ENCODE measurements at regions not wholly inside any gene's neighbourhood (a gene's known extent, or its start where the extent isn't known, plus 50 kb on each side); places are given as distances from the start of the nearest gene placed in this dataset.

DNA sequence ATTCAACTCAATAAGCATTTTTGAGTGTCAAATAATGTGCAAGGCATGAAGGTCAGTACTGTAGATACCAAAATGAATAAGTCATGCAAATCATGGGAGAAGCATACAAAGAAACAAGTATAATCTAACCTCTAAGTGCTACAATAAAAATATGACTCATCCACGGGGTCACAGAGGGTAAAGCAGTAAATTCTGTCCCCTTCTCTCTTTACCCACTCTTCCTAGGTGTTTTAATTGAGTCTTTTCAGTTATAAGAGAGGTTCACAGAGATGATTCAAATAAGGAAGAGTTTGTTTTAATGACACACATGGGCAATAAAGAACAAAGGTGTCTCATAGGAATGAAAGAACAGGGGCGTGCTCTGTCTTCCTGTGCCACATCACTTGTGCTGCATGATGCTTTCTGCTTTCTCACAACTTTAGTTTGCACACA lies 71.5 kb upstream of the DAAM1 start:
- Histone ChIP-seq H3F3A (ENCODE audit: control insufficient read depth, insufficient read depth) (no peaks in the 10 kb centered on the region), H3K4me2 (ENCODE audit: low read length) (no peak overlapping the region), H3K9me3 (ENCODE audit: control insufficient read depth, insufficient read depth, low read length) (no peaks in the 10 kb centered on the region), H3K4me1 (ENCODE audit: control insufficient read depth, low read length) (no peaks in the 10 kb centered on the region), H3K27ac (ENCODE audit: low read depth, low read length) (no peak overlapping the region), H4K20me1 (ENCODE audit: control insufficient read depth, insufficient read depth, low read depth, low read length) (no peaks in the 10 kb centered on the region), H3K36me3 (ENCODE audit: control insufficient read depth, low read length) (no peaks in the 10 kb centered on the region), H3K27me3 (ENCODE audit: control insufficient read depth, low read length) (peaks cover 13% of the 10 kb centered on the region), H3K9me2 (replicated peaks; ENCODE audit: control insufficient read depth, low read length) (no peaks in the 10 kb centered on the region), H3K4me3 (ENCODE audit: low read length) (no peak overlapping the region), H3K79me2 (ENCODE audit: control insufficient read depth, low read length) (no peaks in the 10 kb centered on the region)
- TF ChIP-seq, protein P1, sequence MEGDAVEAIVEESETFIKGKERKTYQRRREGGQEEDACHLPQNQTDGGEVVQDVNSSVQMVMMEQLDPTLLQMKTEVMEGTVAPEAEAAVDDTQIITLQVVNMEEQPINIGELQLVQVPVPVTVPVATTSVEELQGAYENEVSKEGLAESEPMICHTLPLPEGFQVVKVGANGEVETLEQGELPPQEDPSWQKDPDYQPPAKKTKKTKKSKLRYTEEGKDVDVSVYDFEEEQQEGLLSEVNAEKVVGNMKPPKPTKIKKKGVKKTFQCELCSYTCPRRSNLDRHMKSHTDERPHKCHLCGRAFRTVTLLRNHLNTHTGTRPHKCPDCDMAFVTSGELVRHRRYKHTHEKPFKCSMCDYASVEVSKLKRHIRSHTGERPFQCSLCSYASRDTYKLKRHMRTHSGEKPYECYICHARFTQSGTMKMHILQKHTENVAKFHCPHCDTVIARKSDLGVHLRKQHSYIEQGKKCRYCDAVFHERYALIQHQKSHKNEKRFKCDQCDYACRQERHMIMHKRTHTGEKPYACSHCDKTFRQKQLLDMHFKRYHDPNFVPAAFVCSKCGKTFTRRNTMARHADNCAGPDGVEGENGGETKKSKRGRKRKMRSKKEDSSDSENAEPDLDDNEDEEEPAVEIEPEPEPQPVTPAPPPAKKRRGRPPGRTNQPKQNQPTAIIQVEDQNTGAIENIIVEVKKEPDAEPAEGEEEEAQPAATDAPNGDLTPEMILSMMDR (IDR thresholded peaks at IDR 0.05; ENCODE audit: low read depth, low read length, poor library complexity, severe bottlenecking): no peak
- TF ChIP-seq EZH2phosphoT487 (IDR thresholded peaks at IDR 0.05; ENCODE audit: borderline replicate concordance, low read length): no peak

DNA sequence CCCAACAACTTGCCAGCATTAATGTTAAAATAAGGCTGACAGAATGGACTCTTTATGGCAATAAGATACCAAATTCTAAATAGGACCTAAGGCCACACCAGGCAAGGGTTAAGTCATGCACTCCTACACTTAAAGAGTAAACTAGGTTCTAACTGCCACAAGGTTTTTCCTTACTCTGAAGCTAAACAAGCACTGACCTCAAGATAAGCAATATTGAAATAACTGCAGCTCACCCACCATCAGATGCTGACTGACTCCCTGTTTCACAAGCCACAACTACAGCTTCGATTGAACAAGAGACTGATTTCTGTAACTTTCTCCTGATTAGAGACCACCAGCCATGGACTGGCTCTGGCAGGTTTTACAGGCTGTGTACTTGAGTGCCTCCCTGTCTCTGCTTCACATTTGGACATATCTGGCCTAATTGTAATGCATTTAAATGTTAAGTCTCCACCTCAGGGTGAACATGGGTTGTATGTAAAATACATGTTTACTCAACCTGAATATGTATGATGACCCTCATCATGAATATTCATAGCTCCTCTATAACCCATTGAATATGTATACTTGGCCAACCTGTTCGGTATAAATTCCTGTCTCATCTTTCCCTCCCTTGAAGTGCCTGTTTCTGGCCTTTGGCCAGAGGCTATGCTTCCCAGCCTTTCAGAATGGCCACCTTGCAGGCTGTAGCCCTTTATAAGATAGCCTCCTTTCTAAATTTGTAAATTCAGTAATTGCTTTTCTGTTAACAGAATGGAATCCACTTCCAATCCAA lies 70.5 kb upstream of the DAAM1 start:
- Histone ChIP-seq H4K20me1 (ENCODE audit: control insufficient read depth, insufficient read depth, low read depth, low read length) (no peaks in the 10 kb centered on the region), H3K4me3 (ENCODE audit: low read length) (no peak overlapping the region), H3F3A (ENCODE audit: control insufficient read depth, insufficient read depth) (no peaks in the 10 kb centered on the region), H3K9me2 (replicated peaks; ENCODE audit: control insufficient read depth, low read length) (no peaks in the 10 kb centered on the region), H3K4me1 (ENCODE audit: control insufficient read depth, low read length) (no peaks in the 10 kb centered on the region), H3K36me3 (ENCODE audit: control insufficient read depth, low read length) (no peaks in the 10 kb centered on the region), H3K9me3 (ENCODE audit: control insufficient read depth, insufficient read depth, low read length) (no peaks in the 10 kb centered on the region), H3K27me3 (ENCODE audit: control insufficient read depth, low read length) (peaks cover 14% of the 10 kb centered on the region), H3K27ac (ENCODE audit: low read depth, low read length) (no peak overlapping the region), H3K4me2 (ENCODE audit: low read length) (no peak overlapping the region), H3K79me2 (ENCODE audit: control insufficient read depth, low read length) (no peaks in the 10 kb centered on the region)
- TF ChIP-seq, protein P1 (IDR thresholded peaks at IDR 0.05; ENCODE audit: low read depth, low read length, poor library complexity, severe bottlenecking): no peak
- no peak for TF ChIP-seq EZH2phosphoT487 (IDR thresholded peaks at IDR 0.05; ENCODE audit: borderline replicate concordance, low read length)

DNA sequence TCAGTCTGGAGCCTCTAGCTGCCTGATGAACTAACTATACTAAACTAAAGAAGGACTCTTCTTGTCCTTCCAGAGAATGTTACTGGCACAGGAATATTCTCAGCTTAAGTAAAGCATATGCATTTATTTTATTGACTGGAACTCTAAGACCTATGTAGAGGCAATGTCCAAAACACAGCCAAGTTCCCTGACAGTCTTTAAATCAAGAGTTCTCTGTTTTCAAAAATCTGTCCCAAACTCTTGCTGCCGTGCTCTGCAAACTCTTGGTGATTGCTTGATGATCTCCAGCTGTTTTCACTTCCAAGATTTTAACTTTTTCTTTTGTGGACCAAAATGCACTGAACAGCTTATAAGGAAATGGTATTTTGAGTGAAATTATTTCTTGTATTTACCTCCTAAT lies 67.5 kb upstream of the DAAM1 start:
- no peaks in the 10 kb centered on the region for H3K9me2 ChIP-seq (replicated peaks; ENCODE audit: control insufficient read depth, low read length)
- H3K4me1 ChIP-seq (ENCODE audit: control insufficient read depth, low read length): peaks cover 3% of the 10 kb centered on the region; the same call in 1 of the 2 replicates
- H4K20me1 ChIP-seq (ENCODE audit: control insufficient read depth, insufficient read depth, low read depth, low read length): no peaks in the 10 kb centered on the region
- TF ChIP-seq, protein P1 (IDR thresholded peaks at IDR 0.05; ENCODE audit: low read depth, low read length, poor library complexity, severe bottlenecking): no peak
- no peak for TF ChIP-seq EZH2phosphoT487 (IDR thresholded peaks at IDR 0.05; ENCODE audit: borderline replicate concordance, low read length)
- H3F3A ChIP-seq (ENCODE audit: control insufficient read depth, insufficient read depth): no peaks in the 10 kb centered on the region
- no peak overlapping the region for H3K4me3 ChIP-seq (ENCODE audit: low read length)
- H3K27me3 ChIP-seq (ENCODE audit: control insufficient read depth, low read length): peaks cover 12% of the 10 kb centered on the region
- H3K27ac ChIP-seq (ENCODE audit: low read depth, low read length): no peak overlapping the region
- H3K79me2 ChIP-seq (ENCODE audit: control insufficient read depth, low read length): no peaks in the 10 kb centered on the region
- no peaks in the 10 kb centered on the region for H3K36me3 ChIP-seq (ENCODE audit: control insufficient read depth, low read length)
- no peaks in the 10 kb centered on the region for H3K9me3 ChIP-seq (ENCODE audit: control insufficient read depth, insufficient read depth, low read length)
- H3K4me2 ChIP-seq (ENCODE audit: low read length): no peak overlapping the region

Measured in DOHH2 (cell line).